NCI-H1092 treated with DMSO at 0.1 percent for 48 hours (cell line): ENCODE measurements at regions not wholly inside any gene's neighbourhood (a gene's known extent, or its start where the extent isn't known, plus 50 kb on each side); places are given as distances from the start of the nearest gene placed in this dataset.
"Not testable (repeated sequence)": the region's sequence is repeated elsewhere in the genome, so short reads cannot be mapped to it uniquely, and the experiment has no call there.

Experiments used
- DNase-seq: peaks from one replicate; lab custom pipeline; 2025; lab: John Stamatoyannopoulos, UW

GRCh38 chr6:85283436-85283835, 166.4 kb upstream of the NT5E start:
- DNase-seq: no peak

DNA sequence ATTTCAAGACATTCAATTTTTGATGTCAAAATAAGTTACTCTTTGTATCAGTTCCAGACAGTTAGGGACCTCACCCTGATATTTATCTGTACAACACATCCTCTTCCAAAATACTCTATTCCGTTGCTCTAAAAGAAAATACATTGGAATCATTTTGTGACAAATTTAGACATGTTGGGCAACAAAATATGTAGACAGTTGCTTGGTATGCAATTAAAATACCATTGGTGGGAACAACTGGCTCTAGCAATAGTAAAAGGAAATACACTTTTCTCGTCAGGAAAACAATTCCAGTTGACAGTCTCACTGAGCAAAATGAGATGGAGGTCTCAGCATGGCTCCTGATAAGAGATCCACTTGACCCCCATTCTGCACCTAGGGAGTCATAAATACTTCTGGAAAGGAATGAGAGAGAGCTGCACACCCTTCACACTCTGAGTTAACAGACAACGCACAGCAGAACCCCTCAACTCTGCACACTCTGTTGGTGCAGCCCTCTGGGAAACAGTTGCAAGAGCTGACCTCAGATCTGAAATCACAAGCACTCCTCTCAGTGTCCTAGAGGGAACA, 171.3 kb upstream of the NT5E start:
- DNase-seq: no peak

DNA sequence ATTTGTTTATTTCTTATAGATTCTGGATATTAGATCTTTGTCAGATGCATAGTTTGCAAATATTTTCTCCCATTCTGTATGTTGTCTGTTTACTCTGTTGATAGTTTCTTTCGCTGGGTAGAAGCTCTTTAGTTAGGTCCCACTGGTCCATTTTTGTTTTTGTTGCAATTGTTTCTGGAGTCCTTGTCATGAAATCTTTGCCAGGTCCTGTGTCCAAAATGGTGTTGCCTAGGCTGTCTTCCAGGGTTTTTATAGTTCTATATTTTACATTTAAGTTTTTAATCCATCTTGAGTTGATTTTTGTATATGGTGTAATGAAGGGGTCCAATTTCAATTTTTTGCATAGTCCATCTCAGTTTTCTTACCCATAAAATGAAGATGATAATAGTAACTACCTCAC, 173.9 kb upstream of the NT5E start:
- not testable (repeated sequence) for DNase-seq

GRCh38 chr6:85275338-85275985, 174.4 kb upstream of the NT5E start:
- DNase-seq: no peak

DNA sequence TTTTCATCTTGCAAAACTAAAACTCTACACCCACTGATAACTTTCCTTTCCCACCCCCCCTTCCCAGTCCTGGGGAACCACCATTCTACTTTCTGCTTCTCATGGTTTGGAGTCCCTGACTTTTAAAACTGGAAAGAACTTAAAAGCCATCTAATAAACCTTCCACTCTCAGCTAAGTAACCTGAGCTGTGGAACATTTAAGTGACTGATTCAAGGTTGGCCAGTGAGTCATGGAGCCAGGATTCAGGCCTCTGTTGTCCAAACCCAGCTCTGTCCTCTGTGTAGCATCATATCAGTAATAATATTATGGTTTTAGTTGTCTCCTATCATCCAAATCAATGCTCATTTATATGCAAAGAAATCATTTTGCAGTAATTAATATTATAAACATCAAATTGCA, 176.0 kb upstream of the NT5E start:
- no peak for DNase-seq

- no peak for DNase-seq
Observed at GRCh38 chr6:85273046-85273445, 176.8 kb upstream of the NT5E start.

DNA sequence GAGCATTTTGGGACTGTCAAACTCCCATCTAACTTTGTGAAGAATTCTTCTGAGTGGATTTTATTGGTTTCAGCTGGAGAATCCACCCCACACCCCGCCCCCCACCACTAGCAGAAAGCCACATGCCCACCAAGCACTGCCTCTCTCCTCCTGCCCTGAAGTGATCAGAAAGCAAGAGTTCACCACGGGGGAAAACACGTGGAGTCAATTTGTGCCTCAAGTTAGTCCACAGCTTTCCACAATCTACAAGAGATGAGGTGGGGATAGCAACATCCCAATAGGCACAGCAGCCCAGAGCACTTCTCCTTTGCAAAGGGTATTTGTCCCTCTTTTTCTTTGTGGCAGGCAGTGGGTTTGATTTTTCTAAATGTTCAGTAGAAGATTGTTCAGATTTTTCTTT, 177.3 kb upstream of the NT5E start:
- no peak for DNase-seq

GRCh38 chr6:85262621-85263020, 187.3 kb upstream of the NT5E start:
- no peak for DNase-seq

DNA sequence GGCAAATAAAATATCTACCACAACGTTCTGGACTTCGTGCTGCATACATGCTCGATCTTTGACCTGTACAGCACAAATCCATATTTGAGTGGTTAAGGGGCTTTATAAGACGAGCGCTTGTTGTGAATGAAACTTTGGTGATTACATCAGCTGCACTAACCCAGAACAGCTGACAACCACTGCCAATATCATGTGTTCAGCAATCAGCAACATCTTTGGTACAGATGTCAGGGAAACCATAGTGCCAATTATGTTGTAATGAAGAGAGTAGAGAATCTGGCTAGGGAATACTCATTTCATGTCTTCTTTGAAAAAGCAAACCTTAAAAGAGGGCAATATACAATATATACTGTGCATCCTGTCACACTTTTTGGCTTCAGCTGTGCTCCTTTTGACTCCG, 188.6 kb upstream of the NT5E start:
- no peak for DNase-seq

DNA sequence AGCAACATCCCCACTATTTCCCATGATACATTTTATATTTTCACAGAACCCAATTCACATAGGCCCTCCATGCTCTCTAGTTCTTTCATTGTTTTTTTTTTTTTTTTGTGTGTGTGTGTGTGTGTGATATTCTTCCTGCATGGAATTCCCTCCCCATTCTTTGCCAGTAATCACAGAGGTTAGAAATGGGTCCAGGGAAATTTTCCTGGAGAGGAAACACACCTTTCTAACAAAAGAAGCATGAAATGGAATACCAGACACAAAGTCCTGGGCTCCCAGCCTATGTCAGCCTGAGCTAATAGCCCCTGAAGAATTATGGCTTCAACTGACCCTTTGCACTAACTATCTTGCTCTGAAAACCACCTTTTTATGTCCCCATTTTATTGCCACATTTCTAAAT, 194.2 kb upstream of the NT5E start:
- no peak for DNase-seq

DNA sequence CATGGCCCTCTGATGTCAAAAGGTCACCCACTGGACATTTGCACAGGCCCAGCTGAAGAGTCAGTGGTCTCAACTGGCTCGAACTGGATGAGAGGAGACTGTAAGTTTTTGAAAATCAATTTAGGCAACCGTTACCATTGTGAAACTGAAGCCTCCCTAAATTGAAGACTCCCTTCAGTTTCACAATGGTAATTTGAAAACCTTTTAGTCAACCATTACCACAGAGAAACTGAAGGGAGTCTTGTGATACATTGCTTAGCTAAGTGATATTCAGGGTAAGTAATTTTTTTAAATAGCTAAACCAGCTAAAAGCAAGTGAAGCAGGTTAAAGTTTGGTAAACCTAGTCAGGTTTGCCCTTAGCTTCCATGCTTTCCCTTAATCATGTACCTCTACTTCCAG, 197.3 kb upstream of the NT5E start:
- DNase-seq: no peak

- no peak for DNase-seq
Observed at GRCh38 chr6:85252085-85252484, 197.8 kb upstream of the NT5E start.

- no peak for DNase-seq
Observed at GRCh38 chr6:85251300-85251699, 198.6 kb upstream of the NT5E start.

DNA sequence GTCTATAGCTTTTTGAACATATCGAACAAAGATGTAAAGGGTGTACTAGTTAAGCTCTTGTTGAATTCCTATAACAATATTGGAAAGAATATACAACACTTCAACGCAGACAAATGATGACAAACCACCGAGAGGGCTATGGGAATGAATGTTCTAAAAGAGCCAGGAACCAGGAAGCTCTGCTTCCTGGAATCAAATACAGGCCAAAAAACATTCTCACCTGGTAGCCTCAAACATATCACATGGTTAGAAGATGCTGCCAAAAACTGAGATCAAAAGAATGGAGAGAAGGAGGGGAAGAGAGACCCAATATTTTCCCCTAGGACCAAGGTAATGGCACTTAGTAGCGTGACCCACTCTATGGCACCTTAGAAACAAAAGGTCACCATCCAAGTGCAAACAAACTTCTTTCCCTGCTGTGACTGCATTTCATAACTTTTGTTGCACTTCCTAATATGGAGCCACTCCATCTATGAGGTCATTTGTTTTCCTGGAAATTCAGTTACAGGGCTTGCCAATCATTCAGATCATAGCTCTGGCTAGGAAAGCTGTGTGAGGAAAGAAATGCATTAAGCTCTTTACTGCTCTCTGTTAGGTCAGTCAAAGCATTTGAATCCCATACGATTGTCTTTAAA, 199.2 kb upstream of the NT5E start:
- DNase-seq: no peak

DNA sequence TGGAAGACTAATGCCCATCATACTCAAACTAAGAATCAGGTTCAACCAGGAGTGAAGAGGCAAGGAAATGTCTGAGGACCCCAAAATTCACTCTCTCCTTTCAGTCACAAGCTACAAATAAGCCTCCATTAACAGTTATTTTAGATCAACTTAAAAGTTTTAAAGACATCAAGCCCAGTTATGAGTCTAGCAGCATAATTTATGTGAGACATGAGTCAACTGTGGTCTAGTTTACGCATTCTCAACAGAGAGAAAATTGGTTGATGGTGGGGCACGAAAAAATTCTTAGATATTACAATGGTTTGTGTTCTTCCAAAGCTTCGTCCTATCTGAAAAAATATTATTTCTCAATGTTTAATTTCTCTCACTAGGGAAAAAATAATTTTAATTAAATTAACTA, 204.9 kb upstream of the NT5E start:
- DNase-seq: no peak

GRCh38 chr6:85241498-85242052, 208.3 kb upstream of the NT5E start:
- no peak for DNase-seq

GRCh38 chr6:85240787-85241385, 209.0 kb upstream of the NT5E start:
- DNase-seq: no peak

- no peak for DNase-seq
Observed at GRCh38 chr6:85237478-85237877, 212.4 kb upstream of the NT5E start.

- DNase-seq: no peak
Observed at GRCh38 chr6:85236636-85237035, 213.2 kb upstream of the NT5E start.

- not testable (repeated sequence) for DNase-seq
Observed at GRCh38 chr6:85227345-85227744, 222.5 kb upstream of the NT5E start.

- not testable (repeated sequence) for DNase-seq
Observed at GRCh38 chr6:85212794-85213193, 237.1 kb upstream of the NT5E start.

GRCh38 chr6:85195243-85195642, 254.6 kb upstream of the NT5E start:
- no peak for DNase-seq

GRCh38 chr6:85193339-85193738, 256.5 kb upstream of the NT5E start:
- DNase-seq: no peak
